Gastroesophageal sphincter (tissue), 3 donors: ENCODE measurements at regions not wholly inside any gene's neighbourhood (a gene's known extent, or its start where the extent isn't known, plus 50 kb on each side); places are given as distances from the start of the nearest gene placed in this dataset.

Experiments used
- EP300 ChIP-seq: sonication (generic); formaldehyde crosslinking; IDR thresholded peaks from one replicate; pipeline ENCODE4 v1.6.1; 2017; ENCODE audit warnings: antibody characterized with exemption, mild to moderate bottlenecking
- POLR2A ChIP-seq, 2 donors: fragments of 450-650 bp; IDR thresholded peaks; one replicate each; pipeline ENCODE4 v1.6.1; 2017; ENCODE audit warnings: antibody characterized with exemption in 2 of 2, mild to moderate bottlenecking in 2 of 2, moderate library complexity in 1 of 2
- TF ChIP-seq, protein P1 (sequence below), 4 experiments: fragments of 200-600 bp in 2 of 4; fragments of 450-650 bp in 2 of 4; sonication (generic) in 1 of 4; IDR thresholded peaks; one replicate each; pipeline ENCODE4 v1.5.1; 2017 to 2019; ENCODE audit warnings: antibody characterized with exemption in 4 of 4, mild to moderate bottlenecking in 2 of 4, moderate library complexity in 2 of 4

DNA sequence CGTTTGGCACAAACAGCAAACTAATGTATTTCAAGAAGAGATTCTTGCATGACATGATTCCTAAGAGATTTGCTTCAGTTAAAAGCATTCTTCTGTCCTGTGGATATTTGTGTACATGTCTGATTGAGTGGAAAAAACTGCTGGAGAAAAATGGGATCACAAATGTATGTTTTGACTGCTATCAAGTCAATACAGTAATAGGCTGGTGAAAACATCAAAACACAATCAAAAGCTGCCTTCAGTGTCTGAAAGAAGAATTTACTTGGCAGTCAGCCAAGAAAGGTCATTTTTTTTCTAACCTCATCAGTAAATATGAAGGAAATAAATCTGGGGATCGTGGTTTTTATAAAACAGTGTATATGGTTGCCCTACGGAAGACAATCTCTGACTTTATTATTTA lies 1214.8 kb downstream of the NSUN3 start:
- no peak for TF ChIP-seq POLR2A (IDR thresholded peaks at IDR 0.05)
- TF ChIP-seq, protein P1, sequence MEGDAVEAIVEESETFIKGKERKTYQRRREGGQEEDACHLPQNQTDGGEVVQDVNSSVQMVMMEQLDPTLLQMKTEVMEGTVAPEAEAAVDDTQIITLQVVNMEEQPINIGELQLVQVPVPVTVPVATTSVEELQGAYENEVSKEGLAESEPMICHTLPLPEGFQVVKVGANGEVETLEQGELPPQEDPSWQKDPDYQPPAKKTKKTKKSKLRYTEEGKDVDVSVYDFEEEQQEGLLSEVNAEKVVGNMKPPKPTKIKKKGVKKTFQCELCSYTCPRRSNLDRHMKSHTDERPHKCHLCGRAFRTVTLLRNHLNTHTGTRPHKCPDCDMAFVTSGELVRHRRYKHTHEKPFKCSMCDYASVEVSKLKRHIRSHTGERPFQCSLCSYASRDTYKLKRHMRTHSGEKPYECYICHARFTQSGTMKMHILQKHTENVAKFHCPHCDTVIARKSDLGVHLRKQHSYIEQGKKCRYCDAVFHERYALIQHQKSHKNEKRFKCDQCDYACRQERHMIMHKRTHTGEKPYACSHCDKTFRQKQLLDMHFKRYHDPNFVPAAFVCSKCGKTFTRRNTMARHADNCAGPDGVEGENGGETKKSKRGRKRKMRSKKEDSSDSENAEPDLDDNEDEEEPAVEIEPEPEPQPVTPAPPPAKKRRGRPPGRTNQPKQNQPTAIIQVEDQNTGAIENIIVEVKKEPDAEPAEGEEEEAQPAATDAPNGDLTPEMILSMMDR (IDR thresholded peaks at IDR 0.05) = no peak
- TF ChIP-seq EP300 = no peak
